IMR-90 (cell line): ENCODE measurements at regions not wholly inside any gene's neighbourhood (a gene's known extent, or its start where the extent isn't known, plus 50 kb on each side); places are given as distances from the start of the nearest gene placed in this dataset.
A peak's percentile ranks its signal among the peaks of the same experiment; 100 is the strongest.

Experiments used
- ATAC-seq: fragments of 200-7000 bp; cut with Tn5 transposase; 2 replicates; pipeline ENCODE4 v1.9.1; 2020; ENCODE audit warnings: low read depth, mild to moderate bottlenecking, moderate library complexity
- BruUV-seq: library from RNA; stranded (reverse); fragments of 400-500 nt; replicated peaks from 2 replicates; lab custom pipeline; 2021; lab: Mats Ljungman, UMichigan
- CTCF ChIA-PET: fragments of 300-600 bp; formaldehyde crosslinking; extraction: SDS; loops from one replicate; lab custom pipeline; 2021; ENCODE audit warnings: antibody characterized with exemption; lab: Yijun Ruan, JAX
- POLR2A ChIA-PET: fragments of 300-600 bp; sonication (Branson Sonifier 250); formaldehyde crosslinking; loops from one replicate; lab custom pipeline; 2022; ENCODE audit warnings: antibody characterized with exemption; ENCODE audit not compliant: unreplicated experiment; lab: Charles Lee
- DNase-seq: peaks from one replicate; pipeline ENCODE4 v3.0.0; 2013
- H2AFZ ChIP-seq: replicated peaks from 2 replicates; pipeline ENCODE3; 2013; ENCODE audit warnings: low read length, mild to moderate bottlenecking; ENCODE audit not compliant: poor library complexity
- H2AK5ac ChIP-seq: 2 replicates; pipeline ENCODE4 v1.6.1; 2013; ENCODE audit warnings: low read depth, low read length, inconsistent platforms
- H2AK9ac ChIP-seq: replicated peaks from 2 replicates; pipeline ENCODE3; 2013; ENCODE audit warnings: mild to moderate bottlenecking, low read depth, low read length, moderate library complexity; ENCODE audit not compliant: poor library complexity
- H2BK120ac ChIP-seq: 2 replicates; pipeline ENCODE4 v1.6.1; 2013; ENCODE audit warnings: low read depth, low read length, inconsistent platforms
- H2BK15ac ChIP-seq: 3 replicates; pipeline ENCODE4 v1.6.1; 2013; ENCODE audit warnings: low read depth, low read length, inconsistent platforms
- H2BK20ac ChIP-seq: 2 replicates; pipeline ENCODE4 v1.6.1; 2013; ENCODE audit warnings: low read depth, mild to moderate bottlenecking, inconsistent platforms, low read length, moderate library complexity
- H2BK5ac ChIP-seq: 2 replicates; pipeline ENCODE4 v1.6.1; 2013; ENCODE audit warnings: mild to moderate bottlenecking, low read depth, low read length, inconsistent platforms; ENCODE audit not compliant: poor library complexity, severe bottlenecking
- H3K14ac ChIP-seq: replicated peaks from 2 replicates; pipeline ENCODE4 v1.6.1; 2013; ENCODE audit warnings: low read depth, low read length, inconsistent platforms
- H3K18ac ChIP-seq: 2 replicates; pipeline ENCODE4 v1.6.1; 2013; ENCODE audit warnings: low read depth, low read length, control low read depth
- H3K23ac ChIP-seq: 2 replicates; pipeline ENCODE4 v1.6.1; 2013; ENCODE audit warnings: low read depth, low read length, inconsistent platforms
- H3K27ac ChIP-seq: 2 replicates; pipeline ENCODE4 v1.5.1; 2013; ENCODE audit warnings: mild to moderate bottlenecking, control low read depth, low read length; ENCODE audit not compliant: insufficient read depth
- H3K27me3 ChIP-seq: 2 replicates; pipeline ENCODE4 v1.6.1; 2013; ENCODE audit warnings: low read length; ENCODE audit not compliant: control insufficient read depth, insufficient read depth
- H3K36me3 ChIP-seq: 2 replicates; pipeline ENCODE4 v1.6.1; 2013; ENCODE audit warnings: low read length, mixed read lengths; ENCODE audit not compliant: control insufficient read depth, insufficient read depth
- H3K4ac ChIP-seq: 2 replicates; pipeline ENCODE4 v1.6.1; 2013; ENCODE audit warnings: low read depth, low read length, inconsistent platforms
- H3K4me1 ChIP-seq: 2 replicates; pipeline ENCODE4 v1.6.1; 2013; ENCODE audit warnings: low read length, mixed read lengths; ENCODE audit not compliant: control insufficient read depth, insufficient read depth
- H3K4me2 ChIP-seq: 2 replicates; pipeline ENCODE4 v1.6.1; 2013; ENCODE audit warnings: low read depth, mild to moderate bottlenecking, control low read depth, low read length, moderate library complexity
- H3K4me3 ChIP-seq: 2 replicates; pipeline ENCODE4 v1.5.1; 2013; ENCODE audit warnings: low read depth, mild to moderate bottlenecking, control low read depth, low read length, moderate library complexity; ENCODE audit not compliant: insufficient read depth
- H3K56ac ChIP-seq: 2 replicates; pipeline ENCODE4 v1.6.1; 2013; ENCODE audit warnings: low read length, inconsistent platforms; ENCODE audit not compliant: insufficient read depth; ENCODE audit errors: extremely low read depth
- H3K79me1 ChIP-seq, 2 experiments: 2 replicates each; pipeline ENCODE4 v1.6.1; 2013; ENCODE audit warnings: low read length in 2 of 2, inconsistent platforms in 1 of 2, low read depth in 1 of 2
- H3K9ac ChIP-seq: 2 replicates; pipeline ENCODE4 v1.6.1; 2013; ENCODE audit warnings: low read depth, low read length, control low read depth
- H3K9me1 ChIP-seq: 2 replicates; pipeline ENCODE4 v1.6.1; 2013; ENCODE audit warnings: low read length, inconsistent platforms; ENCODE audit not compliant: insufficient read depth
- H3K9me3 ChIP-seq: 2 replicates; pipeline ENCODE4 v1.6.1; 2013; ENCODE audit warnings: low read length; ENCODE audit not compliant: control insufficient read depth, insufficient read depth
- H4K20me1 ChIP-seq: 2 replicates; pipeline ENCODE4 v1.6.1; 2013; ENCODE audit warnings: low read length, inconsistent platforms; ENCODE audit not compliant: insufficient read depth
- H4K5ac ChIP-seq: 2 replicates; pipeline ENCODE4 v1.6.1; 2013; ENCODE audit warnings: mild to moderate bottlenecking, low read depth, low read length, control low read depth
- H4K8ac ChIP-seq, 2 experiments: 2 replicates each; pipeline ENCODE4 v1.6.1; 2013; ENCODE audit warnings: low read depth in 2 of 2, low read length in 2 of 2, control low read depth in 1 of 2, inconsistent platforms in 1 of 2
- H4K91ac ChIP-seq: 2 replicates; pipeline ENCODE4 v1.6.1; 2013; ENCODE audit warnings: low read depth, low read length, inconsistent platforms; ENCODE audit not compliant: insufficient read depth
- MAFK ChIP-seq: IDR thresholded peaks from 2 replicates; pipeline ENCODE4 v1.6.1; 2012; ENCODE audit warnings: low read depth, low read length, improper control_type of control experiment
- WGBS, 2 experiments: methylation state at CpG; one replicate each; pipeline versions ENCODE4 v1.1.5 to v1.1.7; 2013; ENCODE audit warnings: missing lambda C conversion rate in 2 of 2; ENCODE audit not compliant: insufficient read length in 1 of 2; ENCODE audit errors: extremely low coverage in 2 of 2; 5-methylcytosine and 5-hydroxymethylcytosine counted together
- dilution Hi-C: fragments of 300-500 bp; cut with HindIII; formaldehyde crosslinking; loops from one replicate; pipeline ENCODE4 v1.14.3; 2018; ENCODE audit warnings: low sequenced_read_pairs; ENCODE audit not compliant: unreplicated experiment
- in situ Hi-C: fragments of 300-500 bp; cut with MboI; formaldehyde crosslinking; loops from 3 replicates; pipeline ENCODE4 v1.14.3; 2019; ENCODE audit warnings: low sequenced_read_pairs, inconsistent platforms, mixed read lengths
- intact Hi-C: fragments of 100-400 bp; cut with micrococcal nuclease; formaldehyde crosslinking; loops from 2 replicates; pipeline ENCODE4 v1.10.0; 2022
- TF ChIP-seq, protein P1 (sequence below): fragments of 150-350 bp; IDR thresholded peaks from 2 replicates; pipeline ENCODE4 v1.6.1; 2017; ENCODE audit warnings: mild to moderate bottlenecking, antibody characterized with exemption, low read length, low read depth

- intact Hi-C loops (no loop called here), dilution Hi-C loops (no loop called here), in situ Hi-C loops (no loop called here)
- no peaks in the 10 kb centered on the region for H4K20me1 ChIP-seq
- H2BK15ac ChIP-seq = no peak overlapping the region
- no peak overlapping the region for H3K9ac ChIP-seq
- ChIA-PET CTCF (no interaction called here), POLR2A (no interaction called here)
- H3K23ac ChIP-seq = no peak overlapping the region
- peaks cover 9% of the 10 kb centered on the region for H3K9me3 ChIP-seq
- no peak overlapping the region for H4K8ac ChIP-seq
- no peak overlapping the region for H2BK20ac ChIP-seq
- ATAC-seq (no peak), DNase-seq (no peak)
- H3K36me3 ChIP-seq = no peaks in the 10 kb centered on the region
- H3K27me3 ChIP-seq = no peaks in the 10 kb centered on the region
- no peak overlapping the region for H3K4me3 ChIP-seq
- no peak overlapping the region for H3K4ac ChIP-seq
- no peak overlapping the region for H2AK5ac ChIP-seq
- H4K5ac ChIP-seq = no peak overlapping the region
- H3K27ac ChIP-seq = no peak overlapping the region
- no peaks in the 10 kb centered on the region for H3K79me1 ChIP-seq
- no peak overlapping the region for H3K4me2 ChIP-seq
- no peaks in the 10 kb centered on the region for H3K9me1 ChIP-seq
- BruUV-seq = no TSS peak
- H2AK9ac ChIP-seq = no peak overlapping the region
- no peak overlapping the region for H3K14ac ChIP-seq
- TF ChIP-seq, protein P1, sequence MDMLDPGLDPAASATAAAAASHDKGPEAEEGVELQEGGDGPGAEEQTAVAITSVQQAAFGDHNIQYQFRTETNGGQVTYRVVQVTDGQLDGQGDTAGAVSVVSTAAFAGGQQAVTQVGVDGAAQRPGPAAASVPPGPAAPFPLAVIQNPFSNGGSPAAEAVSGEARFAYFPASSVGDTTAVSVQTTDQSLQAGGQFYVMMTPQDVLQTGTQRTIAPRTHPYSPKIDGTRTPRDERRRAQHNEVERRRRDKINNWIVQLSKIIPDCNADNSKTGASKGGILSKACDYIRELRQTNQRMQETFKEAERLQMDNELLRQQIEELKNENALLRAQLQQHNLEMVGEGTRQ = no peak
- TF ChIP-seq MAFK = peak; percentile 87
- H2AFZ ChIP-seq = no peak overlapping the region
- WGBS, 2 experiments = no CpG with 5 or more reads among the region's 1 CpG
- no peaks in the 10 kb centered on the region for H3K4me1 ChIP-seq
- no peak overlapping the region for H2BK120ac ChIP-seq
- H2BK5ac ChIP-seq = no peak overlapping the region
- no peak overlapping the region for H3K56ac ChIP-seq
- no peak overlapping the region for H4K91ac ChIP-seq
- no peak overlapping the region for H3K18ac ChIP-seq
These were observed 849.2 kb upstream of the HS3ST5 start for GRCh38 chr6:115191989-115192388.
